ENCODE measurements at regions not wholly inside any gene's neighbourhood (a gene's known extent, or its start where the extent isn't known, plus 50 kb on each side); places are given as distances from the start of the nearest gene placed in this dataset.

- no peak for DNase-seq (ENCODE audit: low read depth)
These were observed 331.5 kb upstream of the SLCO3A1 start for GRCh38 chr15:91521996-91522395.

GRCh38 chr15:91522605-91523332 is 330.7 kb upstream of the SLCO3A1 start:
- no peak for DNase-seq (ENCODE audit: low read depth)

GRCh38 chr15:91523596-91523995 is 329.9 kb upstream of the SLCO3A1 start:
- no peak for DNase-seq (ENCODE audit: low read depth)

GRCh38 chr15:91524534-91524933 is 329.0 kb upstream of the SLCO3A1 start:
- DNase-seq (ENCODE audit: low read depth), result no peak

- no peak for DNase-seq (ENCODE audit: low read depth)
These were observed 327.8 kb upstream of the SLCO3A1 start for GRCh38 chr15:91525751-91526150.

GRCh38 chr15:91526424-91526823 is 327.1 kb upstream of the SLCO3A1 start:
- DNase-seq (ENCODE audit: low read depth), result no peak

GRCh38 chr15:91528801-91529200 is 324.7 kb upstream of the SLCO3A1 start:
- DNase-seq (ENCODE audit: low read depth), result no peak

- no peak for DNase-seq (ENCODE audit: low read depth)
These were observed 324.0 kb upstream of the SLCO3A1 start for GRCh38 chr15:91529534-91529933.

- no peak for DNase-seq (ENCODE audit: low read depth)
These were observed 323.2 kb upstream of the SLCO3A1 start for GRCh38 chr15:91530279-91530678.

GRCh38 chr15:91530956-91531582 is 322.4 kb upstream of the SLCO3A1 start:
- DNase-seq (ENCODE audit: low read depth), result no peak

- no peak for DNase-seq (ENCODE audit: low read depth)
These were observed 319.3 kb upstream of the SLCO3A1 start for GRCh38 chr15:91534235-91534634.

GRCh38 chr15:91534976-91535375 is 318.5 kb upstream of the SLCO3A1 start:
- no peak for DNase-seq (ENCODE audit: low read depth)

GRCh38 chr15:91535856-91536500 is 317.5 kb upstream of the SLCO3A1 start:
- DNase-seq (ENCODE audit: low read depth), result no peak

GRCh38 chr15:91537856-91538255 is 315.7 kb upstream of the SLCO3A1 start:
- DNase-seq (ENCODE audit: low read depth), result no peak

- no peak for DNase-seq (ENCODE audit: low read depth)
These were observed 314.7 kb upstream of the SLCO3A1 start for GRCh38 chr15:91538782-91539181.

GRCh38 chr15:91541286-91541685 is 312.2 kb upstream of the SLCO3A1 start:
- no peak for DNase-seq (ENCODE audit: low read depth)

- DNase-seq (ENCODE audit: low read depth), result no peak
These were observed 311.3 kb upstream of the SLCO3A1 start for GRCh38 chr15:91542226-91542625.

- no peak for DNase-seq (ENCODE audit: low read depth)
These were observed 306.2 kb upstream of the SLCO3A1 start for GRCh38 chr15:91547356-91547755.

GRCh38 chr15:91548549-91548948 is 305.0 kb upstream of the SLCO3A1 start:
- no peak for DNase-seq (ENCODE audit: low read depth)

- no peak for DNase-seq (ENCODE audit: low read depth)
These were observed 303.9 kb upstream of the SLCO3A1 start for GRCh38 chr15:91549581-91549980.

GRCh38 chr15:91552555-91552954 is 301.0 kb upstream of the SLCO3A1 start:
- DNase-seq (ENCODE audit: low read depth), result no peak

GRCh38 chr15:91553196-91553854 is 300.2 kb upstream of the SLCO3A1 start:
- no peak for DNase-seq (ENCODE audit: low read depth)

GRCh38 chr15:91555312-91555711 is 298.2 kb upstream of the SLCO3A1 start:
- DNase-seq (ENCODE audit: low read depth), result no peak

Measured in stimulated activated CD8-positive, alpha-beta memory T cell treated with anti-CD3 and anti-CD28 coated beads, Interleukin-15, amount 100 ng/mL, for 24 hours (primary cell).